ENCODE measurements at regions not wholly inside any gene's neighbourhood (a gene's known extent, or its start where the extent isn't known, plus 50 kb on each side); places are given as distances from the start of the nearest gene placed in this dataset.
"Not testable (repeated sequence)": the region's sequence is repeated elsewhere in the genome, so short reads cannot be mapped to it uniquely, and the experiment has no call there.

GRCh38 chr10:45515630-45516029, 141.6 kb downstream of the ALOX5 start:
- no peak for DNase-seq (ENCODE audit: low spot score)

- peak; percentile 52 for DNase-seq (ENCODE audit: low spot score)
These were observed 140.6 kb downstream of the ALOX5 start for GRCh38 chr10:45514291-45515270.

GRCh38 chr10:45513551-45513950, 139.5 kb downstream of the ALOX5 start:
- no peak for DNase-seq (ENCODE audit: low spot score)

- not testable (repeated sequence) for DNase-seq (ENCODE audit: low spot score)
These were observed 137.9 kb downstream of the ALOX5 start for GRCh38 chr10:45511926-45512325.

- DNase-seq (ENCODE audit: low spot score) = no peak
These were observed 135.5 kb downstream of the ALOX5 start for GRCh38 chr10:45509491-45509890.

GRCh38 chr10:45505311-45505710, 131.3 kb downstream of the ALOX5 start:
- DNase-seq (ENCODE audit: low spot score) = no peak

GRCh38 chr10:45502458-45502857, 128.4 kb downstream of the ALOX5 start:
- no peak for DNase-seq (ENCODE audit: low spot score)

GRCh38 chr10:45501791-45502190, 127.8 kb downstream of the ALOX5 start:
- DNase-seq (ENCODE audit: low spot score) = no peak

GRCh38 chr10:45500798-45501197, 126.8 kb downstream of the ALOX5 start:
- DNase-seq (ENCODE audit: low spot score) = no peak

GRCh38 chr10:45500304-45500703, 126.3 kb downstream of the ALOX5 start:
- no peak for DNase-seq (ENCODE audit: low spot score)

GRCh38 chr10:45495438-45496152, 121.6 kb downstream of the ALOX5 start:
- no peak for DNase-seq (ENCODE audit: low spot score)
